HepG2 (cell line): ENCODE measurements at regions not wholly inside any gene's neighbourhood (a gene's known extent, or its start where the extent isn't known, plus 50 kb on each side); places are given as distances from the start of the nearest gene placed in this dataset.

ENCODE experiments used
- ATAC-seq: fragments of 200-7000 bp; cut with Tn5 transposase; 3 replicates; pipeline ENCODE4 v1.9.1; 2020; ENCODE audit warnings: mild to moderate bottlenecking, moderate library complexity
- BruUV-seq: library from RNA; stranded (reverse); fragments of 400-500 nt; replicated peaks from 2 replicates; lab custom pipeline; 2021; lab: Mats Ljungman, UMichigan
- CTCF ChIA-PET: fragments of 300-600 bp; formaldehyde crosslinking; extraction: SDS; loops from one replicate; lab custom pipeline; 2021; ENCODE audit warnings: low total read pairs, inconsistent platforms, low intra/inter-chr PET ratio; lab: Yijun Ruan, JAX
- POLR2A ChIA-PET: fragments of 350-600 bp; sonication (Branson Sonifier 250); formaldehyde crosslinking; loops from one replicate; lab custom pipeline; 2020; ENCODE audit warnings: antibody characterized with exemption, inconsistent platforms; lab: Yijun Ruan, JAX
- DNase-seq: peaks from one replicate; pipeline ENCODE4 v3.0.0-alpha.2; 2015; ENCODE audit warnings: low spot score
- FAIRE-seq: peaks from 3 replicates; lab custom pipeline; 2011; peaks lifted over from hg19 to GRCh38; lab: Jason Lieb, UNC
- H2AFZ ChIP-seq: one replicate; pipeline ENCODE4 v1.6.1; 2011; ENCODE audit warnings: low read length, inconsistent platforms
- H3K27ac ChIP-seq: fragments of 300-600 bp; 3 replicates; pipeline ENCODE4 v1.8.0; 2011; ENCODE audit warnings: mixed run types, mild to moderate bottlenecking, mixed read lengths, low read length, inconsistent platforms; ENCODE audit not compliant: insufficient read depth; ENCODE audit errors: extremely low read length
- H3K27me3 ChIP-seq, 2 experiments: fragments of 200-600 bp in 1 of 2; 2 replicates in 1 of 2; 3 replicates in 1 of 2; pipeline versions ENCODE4 v1.6.0 to v1.8.0; 2011; ENCODE audit warnings: low read length in 2 of 2, mild to moderate bottlenecking in 2 of 2, moderate library complexity in 2 of 2, inconsistent platforms in 1 of 2; ENCODE audit not compliant: insufficient read depth in 2 of 2, control insufficient read depth in 1 of 2
- H3K36me3 ChIP-seq, 2 experiments: fragments of 200-600 bp in 1 of 2; replicated peaks in 1 of 2; 2 replicates in 1 of 2; 3 replicates in 1 of 2; pipeline versions ENCODE4 v1.5.1 to v1.8.0; 2011; ENCODE audit warnings: low read length in 2 of 2, inconsistent platforms in 1 of 2; ENCODE audit not compliant: insufficient read depth in 2 of 2, control insufficient read depth in 1 of 2
- H3K4me1 ChIP-seq: 2 replicates; pipeline ENCODE4 v1.5.1; 2012; ENCODE audit warnings: low read length, inconsistent platforms; ENCODE audit not compliant: insufficient read depth
- H3K4me2 ChIP-seq: 2 replicates; pipeline ENCODE4 v1.6.0; 2011; ENCODE audit warnings: low read depth, low read length, inconsistent platforms
- H3K4me3 ChIP-seq, 3 experiments: fragments of 200-600 bp in 1 of 3; sonication (generic), shearing (Covaris generic) in 1 of 3; replicated peaks in 1 of 3; 2 replicates each; pipeline ENCODE4 v1.5.1; 2011 to 2016; ENCODE audit warnings: low read length in 3 of 3, inconsistent platforms in 2 of 3, low read depth in 2 of 3, mild to moderate bottlenecking in 2 of 3, control low read depth in 1 of 3, mixed read lengths in 1 of 3; ENCODE audit not compliant: insufficient read depth in 1 of 3
- H3K79me2 ChIP-seq: one replicate; pipeline ENCODE4 v1.6.1; 2011; ENCODE audit warnings: low read length, inconsistent platforms; ENCODE audit not compliant: insufficient read depth
- H3K9ac ChIP-seq: 2 replicates; pipeline ENCODE4 v1.6.0; 2011; ENCODE audit warnings: mild to moderate bottlenecking, low read depth, low read length, inconsistent platforms; ENCODE audit not compliant: insufficient read depth
- H3K9me3 ChIP-seq: 2 replicates; pipeline ENCODE4 v1.5.1; 2012; ENCODE audit warnings: mild to moderate bottlenecking, low read length
- H4K20me1 ChIP-seq: 2 replicates; pipeline ENCODE4 v1.6.0; 2011; ENCODE audit warnings: inconsistent platforms, mild to moderate bottlenecking, low read length, moderate library complexity; ENCODE audit not compliant: insufficient read depth
- ARID4A ChIP-seq: sonication (generic); formaldehyde crosslinking; IDR thresholded peaks from 2 replicates; pipeline ENCODE4 v1.5.0; 2020; ENCODE audit warnings: mild to moderate bottlenecking, missing genetic modification reagents, borderline replicate concordance
- ASH2L ChIP-seq: fragments of 300-600, 200-600 bp; sonication (generic); IDR thresholded peaks from 2 replicates; pipeline ENCODE4 v1.7.0; 2017; ENCODE audit warnings: low read depth, mild to moderate bottlenecking, moderate library complexity, mixed read lengths, low read length; ENCODE audit not compliant: insufficient read length
- CREB3 ChIP-seq: sonication (generic); formaldehyde crosslinking; IDR thresholded peaks from 2 replicates; pipeline ENCODE4 v1.5.0; 2020; ENCODE audit warnings: missing genetic modification reagents
- ETV5 ChIP-seq: IDR thresholded peaks from 2 replicates; pipeline ENCODE4 v1.6.1; 2018; ENCODE audit warnings: missing biosample characterization, missing genetic modification reagents, inconsistent platforms, borderline replicate concordance
- NCOR1 ChIP-seq: fragments of 200-600 bp; sonication (generic); IDR thresholded peaks from 2 replicates; pipeline ENCODE4 v1.7.0; 2017; ENCODE audit warnings: antibody characterized with exemption, low read length, borderline replicate concordance
- RCOR2 ChIP-seq: IDR thresholded peaks from 2 replicates; pipeline ENCODE4 v1.6.1; 2016; ENCODE audit warnings: missing biosample characterization, missing genetic modification reagents
- TBX3 ChIP-seq: fragments of 450-650 bp; IDR thresholded peaks from 2 replicates; pipeline ENCODE4 v1.6.1; 2017; ENCODE audit warnings: antibody characterized with exemption, mild to moderate bottlenecking, inconsistent platforms, borderline replicate concordance
- ZBTB33 ChIP-seq: sonication (generic); formaldehyde crosslinking; IDR thresholded peaks from 2 replicates; pipeline ENCODE4 v1.4.0; 2020; ENCODE audit warnings: missing genetic modification reagents
- ZMAT3 ChIP-seq: sonication (generic); formaldehyde crosslinking; conservative IDR thresholded peaks from 2 replicates; pipeline ENCODE4 v1.7.0; 2021; ENCODE audit warnings: missing genetic modification reagents
- ZNF282 ChIP-seq: fragments of 450-650 bp; IDR thresholded peaks from 2 replicates; pipeline ENCODE4 v1.6.1; 2018; ENCODE audit not compliant: partially characterized antibody
- ZNF431 ChIP-seq: sonication (generic); formaldehyde crosslinking; IDR thresholded peaks from 2 replicates; pipeline ENCODE4 v1.9.0; 2022; ENCODE audit warnings: missing genetic modification reagents, low read depth, mild to moderate bottlenecking, borderline replicate concordance
- ZNF484 ChIP-seq: sonication (generic); formaldehyde crosslinking; IDR thresholded peaks from 2 replicates; pipeline ENCODE4 v1.5.1; 2020; ENCODE audit warnings: mild to moderate bottlenecking, low read depth, missing genetic modification reagents, borderline replicate concordance
- ZNF530 ChIP-seq: sonication (generic); formaldehyde crosslinking; IDR thresholded peaks from 2 replicates; pipeline ENCODE4 v1.5.0; 2020; ENCODE audit warnings: low read depth, mild to moderate bottlenecking, missing genetic modification reagents
- ZNF562 ChIP-seq: sonication (generic); formaldehyde crosslinking; IDR thresholded peaks from 2 replicates; pipeline ENCODE4 v1.8.0; 2022; ENCODE audit warnings: missing genetic modification reagents, borderline replicate concordance
- ZNF607 ChIP-seq: sonication (generic); formaldehyde crosslinking; IDR thresholded peaks from 2 replicates; pipeline ENCODE4 v1.5.1; 2020; ENCODE audit warnings: missing genetic modification reagents, mild to moderate bottlenecking, borderline replicate concordance
- ZNF780A ChIP-seq: sonication (generic); formaldehyde crosslinking; IDR thresholded peaks from 2 replicates; pipeline ENCODE4 v1.8.0; 2022; ENCODE audit warnings: mild to moderate bottlenecking, missing genetic modification reagents, moderate library complexity
- WGBS: methylation state at CpG from one replicate; pipeline ENCODE4 v1.1.6; 2017; ENCODE audit warnings: low lambda C conversion rate; 5-methylcytosine and 5-hydroxymethylcytosine counted together
- in situ Hi-C: cut with HindIII; loops from 2 replicates; pipeline ENCODE4 v1.10.0; 2017; ENCODE audit warnings: low pct_unique_long_range_greater_than_20kb; ENCODE audit not compliant: extremely low pct_ligation_motif_present
- intact Hi-C: fragments of 100-400 bp; cut with micrococcal nuclease; formaldehyde crosslinking; loops from one replicate; pipeline ENCODE4 v1.10.0; 2022; ENCODE audit not compliant: unreplicated experiment

- TF ChIP-seq ZNF607 (CRISPR knock-in tag), result no peak
Observed at GRCh38 chr4:136307765-136308164, 1224.5 kb downstream of the PCDH18 start (continued).

GRCh38 chr4:136306361-136306760, 1225.9 kb downstream of the PCDH18 start:
- intact Hi-C loops (no loop called here), in situ Hi-C loops (no loop called here)
- H3K27me3 ChIP-seq, result no peaks in the 10 kb centered on the region
- H3K4me3 ChIP-seq, result no peak overlapping the region
- H4K20me1 ChIP-seq, result no peaks in the 10 kb centered on the region
- ATAC-seq (no peak), FAIRE-seq (no peak), DNase-seq (no peak)
- no peak overlapping the region for H3K4me2 ChIP-seq
- H3K27ac ChIP-seq, result no peak overlapping the region
- 3% methylated on average over 2 of the region's 2 CpGs for WGBS
- H3K9ac ChIP-seq, result no peak overlapping the region
- no peaks in the 10 kb centered on the region for H3K79me2 ChIP-seq
- H3K36me3 ChIP-seq, result no peaks in the 10 kb centered on the region
- H2AFZ ChIP-seq, result no peak overlapping the region
- BruUV-seq, result no TSS peak
- H3K4me1 ChIP-seq, result peaks cover 9% of the 10 kb centered on the region
- ChIA-PET POLR2A (no interaction called here), CTCF (no interaction called here)
- H3K9me3 ChIP-seq, result no peaks in the 10 kb centered on the region
- TF ChIP-seq NCOR1 (no peak), ZMAT3 (CRISPR knock-in tag) (no peak), TBX3 (no peak), ARID4A (CRISPR knock-in tag) (no peak), ZNF530 (CRISPR knock-in tag) (no peak), CREB3 (CRISPR knock-in tag) (no peak), ZNF562 (no peak), ZNF282 (no peak), ZNF484 (CRISPR knock-in tag) (no peak), ETV5 (CRISPR knock-in tag) (no peak), ZNF431 (no peak), ASH2L (no peak), ZNF780A (CRISPR knock-in tag) (no peak), RCOR2 (no peak), ZBTB33 (CRISPR knock-in tag) (no peak)
